ENCODE measurements at regions not wholly inside any gene's neighbourhood (a gene's known extent, or its start where the extent isn't known, plus 50 kb on each side); places are given as distances from the start of the nearest gene placed in this dataset.

DNA sequence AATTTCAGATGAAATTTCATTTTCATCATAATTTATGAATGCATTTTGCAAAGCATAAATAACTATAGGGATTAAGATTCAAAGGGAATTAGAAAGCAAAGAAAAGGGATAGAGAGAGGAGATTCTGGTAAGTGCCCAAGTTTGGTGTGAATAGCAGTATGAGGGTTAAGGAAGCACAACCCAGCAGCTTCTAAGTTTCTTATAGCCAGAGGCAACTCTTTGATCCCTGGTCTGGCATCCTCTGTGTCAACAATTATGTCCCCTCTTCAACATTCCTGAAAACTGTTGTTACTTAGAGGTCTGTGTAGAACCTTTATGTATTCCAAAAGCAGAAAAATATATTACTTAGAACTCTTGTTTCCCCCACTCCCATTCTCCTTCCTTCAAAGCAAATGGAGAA, 171.6 kb upstream of the SATB2 start:
- no peak for ATAC-seq
- no peak for TF ChIP-seq CTCF (IDR thresholded peaks at IDR 0.05)
- Histone ChIP-seq H3K4me3 (no peak overlapping the region), H3K9me3 (no peaks in the 10 kb centered on the region), H3K4me1 (no peaks in the 10 kb centered on the region), H3K27me3 (ENCODE audit: insufficient read depth in 3 of 3, low read length in 2 of 3) (no peaks in the 10 kb centered on the region), H3K27ac (no peak overlapping the region), H3K36me3 (ENCODE audit: insufficient read depth in 1 of 2, low read depth in 1 of 2) (no peaks in the 10 kb centered on the region)
- DNase-seq = no peak
- intact Hi-C loops (cut with DNase I) = no loop called here

- WGBS, 3 donors = 43 to 50% (median 48%) methylated on average over 3 of the region's 3 CpGs
These were observed 169.7 kb upstream of the SATB2 start for GRCh38 chr2:199627417-199627816.

GRCh38 chr2:199624958-199625357, 167.2 kb upstream of the SATB2 start:
- DNase-seq = no peak
- Histone ChIP-seq H3K9me3 (no peaks in the 10 kb centered on the region), H3K4me3 (no peak overlapping the region), H3K4me1 (no peaks in the 10 kb centered on the region), H3K27me3 (ENCODE audit: insufficient read depth in 3 of 3, low read length in 2 of 3) (no peaks in the 10 kb centered on the region), H3K27ac (no peak overlapping the region), H3K36me3 (ENCODE audit: insufficient read depth in 1 of 2, low read depth in 1 of 2) (no peaks in the 10 kb centered on the region)
- intact Hi-C loops (cut with DNase I) = no loop called here
- ATAC-seq = no peak
- no peak for TF ChIP-seq CTCF (IDR thresholded peaks at IDR 0.05)
- 41 to 48% (median 43%) methylated on average over 1 of the region's 1 CpG for WGBS, 3 donors

More at GRCh38 chr2:199627417-199627816, 169.7 kb upstream of the SATB2 start:
- DNase-seq = no peak
- no peak overlapping the region for H3K4me3 ChIP-seq
- H3K36me3 ChIP-seq (ENCODE audit: insufficient read depth in 1 of 2, low read depth in 1 of 2) = no peaks in the 10 kb centered on the region
- H3K27me3 ChIP-seq (ENCODE audit: insufficient read depth in 3 of 3, low read length in 2 of 3) = no peaks in the 10 kb centered on the region
- no peaks in the 10 kb centered on the region for H3K9me3 ChIP-seq
- ATAC-seq = no peak
- no peaks in the 10 kb centered on the region for H3K4me1 ChIP-seq
- H3K27ac ChIP-seq = no peak overlapping the region
- intact Hi-C loops (cut with DNase I) = no loop called here
- no peak for TF ChIP-seq CTCF (IDR thresholded peaks at IDR 0.05)

DNA sequence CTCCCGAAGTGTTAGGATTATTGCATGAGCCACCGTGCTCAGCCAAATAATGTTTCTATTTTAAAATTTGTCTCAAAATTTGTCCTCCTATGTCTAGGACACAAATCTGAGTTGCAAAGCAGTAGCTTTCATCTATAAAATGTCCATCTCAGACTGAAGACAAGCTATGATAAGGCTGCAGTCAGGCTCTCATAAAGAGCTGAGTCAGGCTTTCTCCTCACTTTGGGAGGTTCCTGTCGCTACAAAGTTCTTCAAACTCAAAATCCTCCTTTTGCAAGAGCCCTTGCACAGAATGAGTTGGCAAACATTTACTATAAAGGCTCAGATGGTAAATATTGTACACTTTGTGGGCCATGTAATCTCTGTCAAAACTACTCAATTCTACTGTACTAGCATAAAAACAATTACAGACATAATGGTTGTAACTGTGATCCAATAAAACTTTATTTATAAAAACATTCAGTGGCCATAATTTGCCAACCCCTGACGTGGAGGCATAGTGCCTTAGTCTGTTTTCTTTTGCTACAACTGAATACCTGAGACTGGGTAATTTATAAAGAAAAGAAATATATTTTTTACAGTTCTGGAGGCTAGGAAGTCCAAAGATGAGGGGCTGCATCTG, 154.9 kb upstream of the SATB2 start:
- no peaks in the 10 kb centered on the region for H3K4me1 ChIP-seq
- H3K27ac ChIP-seq = no peak overlapping the region
- ATAC-seq = no peak
- no peaks in the 10 kb centered on the region for H3K36me3 ChIP-seq (ENCODE audit: insufficient read depth in 1 of 2, low read depth in 1 of 2)
- 82 to 90% (median 89%) methylated on average over 4 of the region's 4 CpGs for WGBS, 3 donors
- no peak for DNase-seq
- no peak for TF ChIP-seq CTCF (IDR thresholded peaks at IDR 0.05)
- intact Hi-C loops (cut with DNase I) = no loop called here
- H3K27me3 ChIP-seq (ENCODE audit: insufficient read depth in 3 of 3, low read length in 2 of 3) = no peaks in the 10 kb centered on the region
- H3K4me3 ChIP-seq = no peak overlapping the region
- H3K9me3 ChIP-seq = no peaks in the 10 kb centered on the region

DNA sequence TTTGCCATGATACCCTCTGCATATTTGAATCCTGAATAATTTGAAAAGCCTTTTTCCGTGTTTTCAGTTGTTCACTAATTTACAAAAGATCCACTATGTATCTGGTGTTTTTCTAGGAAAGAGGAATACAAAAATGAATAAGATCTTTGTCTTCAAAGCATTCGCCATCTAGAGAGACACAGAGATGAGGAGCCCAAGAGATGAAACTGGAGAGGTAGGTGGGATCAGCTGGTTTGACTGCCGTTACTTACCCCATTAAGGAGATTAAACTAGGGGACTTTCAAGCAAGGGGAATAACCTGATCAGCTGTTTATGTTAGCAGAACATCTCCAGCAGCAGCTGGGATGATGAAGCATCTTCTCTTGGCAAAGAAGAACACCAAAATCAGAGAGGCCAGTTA, 150.2 kb upstream of the SATB2 start:
- Histone ChIP-seq H3K9me3 (no peaks in the 10 kb centered on the region), H3K4me3 (no peak overlapping the region), H3K27ac (no peak overlapping the region), H3K4me1 (no peaks in the 10 kb centered on the region), H3K36me3 (ENCODE audit: insufficient read depth in 1 of 2, low read depth in 1 of 2) (no peaks in the 10 kb centered on the region), H3K27me3 (ENCODE audit: insufficient read depth in 3 of 3, low read length in 2 of 3) (peaks cover 0 to 3% (median 0%) of the 10 kb centered on the region in 3 donors)
- intact Hi-C loops (cut with DNase I) = no loop called here
- WGBS, 3 donors = 65 to 72% (median 68%) methylated on average over 3 of the region's 3 CpGs
- DNase-seq = no peak
- ATAC-seq = no peak
- TF ChIP-seq CTCF (IDR thresholded peaks at IDR 0.05) = no peak

All from psoas muscle (tissue), 7 donors.